ENCODE measurements at regions not wholly inside any gene's neighbourhood (a gene's known extent, or its start where the extent isn't known, plus 50 kb on each side); places are given as distances from the start of the nearest gene placed in this dataset.

GRCh38 chr1:22383526-22384294, 67.9 kb upstream of the ZBTB40 start:
- POLR2A ChIA-PET: no interaction called here
- ATAC-seq: no peak; the same call in 2 of the 3 replicates

More at GRCh38 chr1:22383526-22384294, 67.9 kb upstream of the ZBTB40 start:
- TF ChIP-seq ZNF414 (CRISPR knock-in tag; IDR thresholded peaks at IDR 0.05) (no peak), ZNF580 (CRISPR knock-in tag; IDR thresholded peaks at IDR 0.05; ENCODE audit: borderline replicate concordance, low read depth) (no peak), ZNF263 (CRISPR knock-in tag; IDR thresholded peaks at IDR 0.05) (no peak), ZBTB2 (CRISPR knock-in tag; IDR thresholded peaks at IDR 0.05; ENCODE audit: low read depth) (no peak), LCORL (IDR thresholded peaks at IDR 0.05) (no peak), LCORL (CRISPR knock-in tag; IDR thresholded peaks at IDR 0.05) (no peak), FOXC1 (CRISPR knock-in tag; IDR thresholded peaks at IDR 0.05; ENCODE audit: borderline replicate concordance) (no peak), ZNF362 (CRISPR knock-in tag; IDR thresholded peaks at IDR 0.05; ENCODE audit: borderline replicate concordance) (no peak), AKAP8 (CRISPR knock-in tag; IDR thresholded peaks at IDR 0.05) (no peak), PHF8 (CRISPR knock-in tag; IDR thresholded peaks at IDR 0.05) (no peak), NFYC (CRISPR knock-in tag; IDR thresholded peaks at IDR 0.05) (peak; percentile 48; the same call in 1 of the 2 replicates), GFI1 (CRISPR knock-in tag; IDR thresholded peaks at IDR 0.05; ENCODE audit: borderline replicate concordance) (peak; percentile 33; the same call in 1 of the 2 replicates), KLF15 (CRISPR knock-in tag; IDR thresholded peaks at IDR 0.05; ENCODE audit: borderline replicate concordance) (no peak), USF2 (IDR thresholded peaks at IDR 0.05; ENCODE audit: low read depth, low read length) (0 out of 2 replicates have a peak, but pooled peaks have one; percentile 11), USF2 (CRISPR knock-in tag; IDR thresholded peaks at IDR 0.05; ENCODE audit: borderline replicate concordance) (no peak; the same call in 1 of the 2 replicates), SP5 (CRISPR knock-in tag; IDR thresholded peaks at IDR 0.05; ENCODE audit: borderline replicate concordance, low read depth) (no peak), ZNF431 (CRISPR knock-in tag; IDR thresholded peaks at IDR 0.05; ENCODE audit: borderline replicate concordance, low read depth) (no peak)
- Histone ChIP-seq H2AFZ (ENCODE audit: low read length) (no peak overlapping the region), H3K27me3 (ENCODE audit: control insufficient read depth in 1 of 2, insufficient read depth in 2 of 2, low read length in 2 of 2) (peaks cover 5 to 42% of the 10 kb centered on the region in 2 experiments; a peak in 3 of 5 replicates), H3K9me3 (ENCODE audit: low read length) (no peaks in the 10 kb centered on the region), H3K4me2 (ENCODE audit: low read depth, low read length) (no peak overlapping the region), H3K9ac (ENCODE audit: insufficient read depth, low read depth, low read length) (no peak overlapping the region), H4K20me1 (ENCODE audit: insufficient read depth, low read length) (no peaks in the 10 kb centered on the region), H3K4me1 (ENCODE audit: insufficient read depth, low read length) (no peaks in the 10 kb centered on the region), H3K79me2 (ENCODE audit: insufficient read depth, low read length) (no peaks in the 10 kb centered on the region), H3K27ac (ENCODE audit: extremely low read length, insufficient read depth, low read length) (no peak overlapping the region), H3K4me3 (replicated peaks in 1 of 3; ENCODE audit: insufficient read depth in 1 of 3, low read depth in 2 of 3, low read length in 3 of 3) (no peak overlapping the region), H3K36me3 (replicated peaks in 1 of 2; ENCODE audit: control insufficient read depth in 1 of 2, insufficient read depth in 2 of 2, low read length in 2 of 2) (no peaks in the 10 kb centered on the region)
- in situ Hi-C loops (cut with HindIII; ENCODE audit: extremely low pct_ligation_motif_present, low pct_unique_long_range_greater_than_20kb): no loop called here
- no TSS peak for BruUV-seq (replicated peaks)
- intact Hi-C loops (cut with micrococcal nuclease; ENCODE audit: unreplicated experiment): no loop called here
- WGBS (ENCODE audit: low lambda C conversion rate): 37% methylated on average over 19 of the region's 22 CpGs
- no peak for DNase-seq (ENCODE audit: low spot score)
- no peak for FAIRE-seq
- CTCF ChIA-PET (ENCODE audit: low intra/inter-chr PET ratio, low total read pairs): no interaction called here

Data from HepG2 (cell line).